ENCODE measurements at regions not wholly inside any gene's neighbourhood (a gene's known extent, or its start where the extent isn't known, plus 50 kb on each side); places are given as distances from the start of the nearest gene placed in this dataset.
"Not testable (repeated sequence)": the region's sequence is repeated elsewhere in the genome, so short reads cannot be mapped to it uniquely, and the experiment has no call there.

DNA sequence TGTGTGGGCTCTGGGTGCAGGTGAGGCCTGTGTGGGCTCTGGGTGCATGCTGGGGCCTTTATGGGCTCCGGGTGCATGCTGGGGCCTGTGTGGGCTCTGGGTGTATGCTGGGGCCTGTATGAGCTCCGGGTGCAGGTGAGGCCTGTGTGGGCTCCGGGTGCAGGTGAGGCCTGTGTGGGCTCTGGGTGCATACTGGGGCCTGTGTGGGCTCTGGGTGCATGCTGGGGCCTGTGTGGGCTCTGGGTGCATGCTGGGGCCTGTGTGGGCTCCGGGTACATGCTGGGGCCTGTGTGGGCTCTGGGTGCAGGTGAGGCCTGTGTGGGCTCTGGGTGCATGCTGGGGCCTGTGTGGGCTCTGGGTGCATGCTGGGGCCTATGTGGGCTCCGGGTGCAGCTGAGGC, 80.5 kb upstream of the ACKR3 start:
- TF ChIP-seq, protein P1, sequence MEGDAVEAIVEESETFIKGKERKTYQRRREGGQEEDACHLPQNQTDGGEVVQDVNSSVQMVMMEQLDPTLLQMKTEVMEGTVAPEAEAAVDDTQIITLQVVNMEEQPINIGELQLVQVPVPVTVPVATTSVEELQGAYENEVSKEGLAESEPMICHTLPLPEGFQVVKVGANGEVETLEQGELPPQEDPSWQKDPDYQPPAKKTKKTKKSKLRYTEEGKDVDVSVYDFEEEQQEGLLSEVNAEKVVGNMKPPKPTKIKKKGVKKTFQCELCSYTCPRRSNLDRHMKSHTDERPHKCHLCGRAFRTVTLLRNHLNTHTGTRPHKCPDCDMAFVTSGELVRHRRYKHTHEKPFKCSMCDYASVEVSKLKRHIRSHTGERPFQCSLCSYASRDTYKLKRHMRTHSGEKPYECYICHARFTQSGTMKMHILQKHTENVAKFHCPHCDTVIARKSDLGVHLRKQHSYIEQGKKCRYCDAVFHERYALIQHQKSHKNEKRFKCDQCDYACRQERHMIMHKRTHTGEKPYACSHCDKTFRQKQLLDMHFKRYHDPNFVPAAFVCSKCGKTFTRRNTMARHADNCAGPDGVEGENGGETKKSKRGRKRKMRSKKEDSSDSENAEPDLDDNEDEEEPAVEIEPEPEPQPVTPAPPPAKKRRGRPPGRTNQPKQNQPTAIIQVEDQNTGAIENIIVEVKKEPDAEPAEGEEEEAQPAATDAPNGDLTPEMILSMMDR (IDR thresholded peaks at IDR 0.05), result not testable (repeated sequence)
- TF ChIP-seq POLR2A (IDR thresholded peaks at IDR 0.05), result not testable (repeated sequence)

All from thyroid gland (tissue), 4 donors.